Osteoblast (primary cell): ENCODE measurements at regions not wholly inside any gene's neighbourhood (a gene's known extent, or its start where the extent isn't known, plus 50 kb on each side); places are given as distances from the start of the nearest gene placed in this dataset.

Experiments
- DNase-seq: peaks from one replicate; pipeline ENCODE4 v3.0.0; 2011; ENCODE audit warnings: low spot score, mixed read lengths; ENCODE audit not compliant: insufficient read length; ENCODE audit errors: missing footprints
- H2AFZ ChIP-seq: 2 replicates; pipeline ENCODE4 v1.6.0; 2011; ENCODE audit warnings: mild to moderate bottlenecking, low read length
- H3K27ac ChIP-seq: 2 replicates; pipeline ENCODE4 v1.5.1; 2011; ENCODE audit warnings: mild to moderate bottlenecking, low read depth, low read length, moderate library complexity
- H3K27me3 ChIP-seq: 2 replicates; pipeline ENCODE4 v1.6.0; 2012; ENCODE audit warnings: mild to moderate bottlenecking, control low read depth, inconsistent platforms, low read length, moderate library complexity; ENCODE audit not compliant: insufficient read depth
- H3K36me3 ChIP-seq: 2 replicates; pipeline ENCODE4 v1.5.1; 2011; ENCODE audit warnings: mild to moderate bottlenecking, low read length, control low read depth, moderate library complexity; ENCODE audit not compliant: insufficient read depth
- H3K4me1 ChIP-seq: 2 replicates; pipeline ENCODE4 v1.5.1; 2011; ENCODE audit warnings: mild to moderate bottlenecking, low read length, control low read depth, moderate library complexity; ENCODE audit not compliant: insufficient read depth
- H3K4me2 ChIP-seq: 2 replicates; pipeline ENCODE4 v1.6.0; 2011; ENCODE audit warnings: mild to moderate bottlenecking, low read length; ENCODE audit not compliant: insufficient read depth
- H3K4me3 ChIP-seq: fragments of 200-600 bp; sonication (generic); 3 replicates; pipeline ENCODE4 v1.5.1; 2012; ENCODE audit warnings: mild to moderate bottlenecking, low read length, inconsistent platforms; ENCODE audit not compliant: insufficient read depth
- H3K79me2 ChIP-seq: 2 replicates; pipeline ENCODE4 v1.6.0; 2012; ENCODE audit warnings: mild to moderate bottlenecking, low read length, control low read depth, inconsistent platforms; ENCODE audit not compliant: insufficient read depth
- H3K9me3 ChIP-seq: 2 replicates; pipeline ENCODE4 v1.5.1; 2011; ENCODE audit warnings: low read depth, low read length, control low read depth
- H4K20me1 ChIP-seq: 2 replicates; pipeline ENCODE4 v1.6.0; 2012; ENCODE audit warnings: mild to moderate bottlenecking, low read length, control low read depth; ENCODE audit not compliant: insufficient read depth
- TF ChIP-seq, protein P1 (sequence below): IDR thresholded peaks from 2 replicates; pipeline ENCODE4 v1.5.1; 2011; ENCODE audit warnings: mild to moderate bottlenecking, low read depth, low read length, moderate library complexity; ENCODE audit errors: extremely low read depth

DNA sequence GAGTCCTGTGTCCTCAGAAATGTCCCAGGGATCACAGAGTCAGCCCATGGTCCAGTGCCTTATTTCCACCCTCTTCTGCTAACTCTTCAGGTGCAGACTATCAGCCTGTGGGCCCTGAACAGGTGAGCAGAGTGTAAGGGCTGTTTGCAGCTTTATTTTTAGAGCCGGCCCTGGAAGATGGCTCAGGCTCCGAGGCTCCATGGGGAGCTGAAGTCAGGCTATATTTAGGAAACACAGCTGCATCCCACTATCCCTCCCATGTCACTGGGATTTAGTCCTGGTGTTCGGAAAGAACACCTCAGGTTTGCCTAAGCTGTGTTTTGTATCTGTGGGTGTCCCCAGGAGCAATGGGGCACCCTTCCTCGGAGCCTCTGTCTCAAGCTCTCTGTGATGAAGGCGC, 126.9 kb downstream of the RPS24 start:
- Histone ChIP-seq H4K20me1 (no peaks in the 10 kb centered on the region), H2AFZ (no peak overlapping the region), H3K36me3 (no peaks in the 10 kb centered on the region), H3K4me2 (no peak overlapping the region), H3K27me3 (peaks cover 24% of the 10 kb centered on the region), H3K9me3 (peaks cover 4% of the 10 kb centered on the region), H3K79me2 (no peaks in the 10 kb centered on the region), H3K27ac (no peak overlapping the region), H3K4me1 (no peaks in the 10 kb centered on the region), H3K4me3 (no peak overlapping the region)
- TF ChIP-seq, protein P1, sequence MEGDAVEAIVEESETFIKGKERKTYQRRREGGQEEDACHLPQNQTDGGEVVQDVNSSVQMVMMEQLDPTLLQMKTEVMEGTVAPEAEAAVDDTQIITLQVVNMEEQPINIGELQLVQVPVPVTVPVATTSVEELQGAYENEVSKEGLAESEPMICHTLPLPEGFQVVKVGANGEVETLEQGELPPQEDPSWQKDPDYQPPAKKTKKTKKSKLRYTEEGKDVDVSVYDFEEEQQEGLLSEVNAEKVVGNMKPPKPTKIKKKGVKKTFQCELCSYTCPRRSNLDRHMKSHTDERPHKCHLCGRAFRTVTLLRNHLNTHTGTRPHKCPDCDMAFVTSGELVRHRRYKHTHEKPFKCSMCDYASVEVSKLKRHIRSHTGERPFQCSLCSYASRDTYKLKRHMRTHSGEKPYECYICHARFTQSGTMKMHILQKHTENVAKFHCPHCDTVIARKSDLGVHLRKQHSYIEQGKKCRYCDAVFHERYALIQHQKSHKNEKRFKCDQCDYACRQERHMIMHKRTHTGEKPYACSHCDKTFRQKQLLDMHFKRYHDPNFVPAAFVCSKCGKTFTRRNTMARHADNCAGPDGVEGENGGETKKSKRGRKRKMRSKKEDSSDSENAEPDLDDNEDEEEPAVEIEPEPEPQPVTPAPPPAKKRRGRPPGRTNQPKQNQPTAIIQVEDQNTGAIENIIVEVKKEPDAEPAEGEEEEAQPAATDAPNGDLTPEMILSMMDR: no peak
- DNase-seq: no peak

DNA sequence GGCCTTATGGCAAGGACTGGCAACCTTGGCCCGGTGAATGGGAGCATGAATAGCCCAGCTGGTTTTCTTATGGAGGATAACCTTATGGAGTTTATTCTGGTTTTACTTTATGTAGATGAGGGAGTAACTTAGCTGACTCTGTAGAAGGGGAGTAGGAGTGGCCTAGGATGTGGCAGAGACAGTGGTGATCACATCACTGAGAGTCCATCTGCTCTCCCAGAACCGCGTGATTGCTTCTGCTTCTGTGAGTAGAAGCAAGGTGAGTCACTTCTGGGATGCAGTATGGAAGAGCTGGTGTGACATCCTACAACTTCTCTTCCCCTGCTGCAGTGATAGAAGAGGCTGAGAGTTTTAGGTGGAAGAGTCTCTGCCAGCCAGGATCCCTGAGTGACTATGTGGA, 129.2 kb downstream of the RPS24 start:
- no peak overlapping the region for H3K4me3 ChIP-seq
- H3K27me3 ChIP-seq: peaks cover 16% of the 10 kb centered on the region
- H3K9me3 ChIP-seq: peaks cover 4% of the 10 kb centered on the region
- no peak overlapping the region for H3K27ac ChIP-seq
- H3K4me1 ChIP-seq: no peaks in the 10 kb centered on the region
- DNase-seq: no peak
- no peak overlapping the region for H3K4me2 ChIP-seq
- H2AFZ ChIP-seq: no peak overlapping the region
- no peaks in the 10 kb centered on the region for H3K36me3 ChIP-seq
- TF ChIP-seq, protein P1: no peak
- no peaks in the 10 kb centered on the region for H4K20me1 ChIP-seq
- no peaks in the 10 kb centered on the region for H3K79me2 ChIP-seq

DNA sequence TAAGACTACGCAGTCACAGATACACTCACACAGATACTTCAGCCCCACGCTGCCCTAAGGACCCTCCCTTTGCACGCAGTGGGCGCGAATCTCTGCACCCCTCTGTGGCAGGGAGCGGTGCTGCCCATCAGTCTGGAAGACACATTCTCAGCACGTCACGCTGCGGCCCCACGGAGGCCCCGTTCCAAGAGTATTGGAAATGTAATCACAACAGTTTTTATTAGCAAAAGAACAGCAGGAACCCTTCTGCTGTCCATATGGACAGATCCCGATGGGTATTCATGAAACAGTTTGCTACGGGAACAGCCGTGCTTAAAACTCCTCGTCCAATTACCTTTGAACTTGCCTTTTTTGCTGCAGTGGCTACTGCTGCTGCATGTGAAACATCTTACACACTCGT, 131.0 kb downstream of the RPS24 start:
- H3K4me1 ChIP-seq: peaks cover 3% of the 10 kb centered on the region
- no peak overlapping the region for H2AFZ ChIP-seq
- no peak overlapping the region for H3K4me2 ChIP-seq
- H3K27ac ChIP-seq: no peak overlapping the region
- TF ChIP-seq, protein P1: no peak
- no peak overlapping the region for H3K4me3 ChIP-seq
- no peaks in the 10 kb centered on the region for H3K79me2 ChIP-seq
- peaks cover 4% of the 10 kb centered on the region for H3K9me3 ChIP-seq
- DNase-seq: no peak
- H3K36me3 ChIP-seq: no peaks in the 10 kb centered on the region
- H3K27me3 ChIP-seq: peaks cover 11% of the 10 kb centered on the region
- H4K20me1 ChIP-seq: no peaks in the 10 kb centered on the region

DNA sequence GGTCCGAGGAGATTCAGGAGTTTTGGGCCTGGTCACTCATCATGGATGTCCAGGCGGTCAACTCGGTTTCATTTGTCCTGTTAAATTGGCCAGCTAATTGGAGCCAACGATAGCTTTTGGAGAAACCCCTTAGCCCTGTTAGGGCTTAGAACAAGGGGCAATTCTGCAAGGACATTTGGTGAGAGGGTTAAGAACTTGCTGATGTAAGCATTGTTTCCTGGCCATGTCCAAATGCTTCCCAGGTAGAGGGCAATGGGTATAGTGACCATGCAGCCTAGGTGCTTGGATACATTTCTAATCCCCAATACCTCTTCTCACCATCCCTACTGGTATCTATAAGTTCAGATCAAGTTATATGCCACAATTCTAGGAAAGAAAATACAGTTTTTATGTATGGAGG, 131.5 kb downstream of the RPS24 start:
- H3K9me3 ChIP-seq: peaks cover 4% of the 10 kb centered on the region
- DNase-seq: no peak
- H3K27me3 ChIP-seq: peaks cover 9% of the 10 kb centered on the region
- no peaks in the 10 kb centered on the region for H3K79me2 ChIP-seq
- no peaks in the 10 kb centered on the region for H3K36me3 ChIP-seq
- H3K4me2 ChIP-seq: no peak overlapping the region
- H3K27ac ChIP-seq: no peak overlapping the region
- H3K4me1 ChIP-seq: peaks cover 7% of the 10 kb centered on the region
- no peak overlapping the region for H2AFZ ChIP-seq
- H3K4me3 ChIP-seq: no peak overlapping the region
- TF ChIP-seq, protein P1: no peak
- H4K20me1 ChIP-seq: no peaks in the 10 kb centered on the region
